ENCODE measurements at regions not wholly inside any gene's neighbourhood (a gene's known extent, or its start where the extent isn't known, plus 50 kb on each side); places are given as distances from the start of the nearest gene placed in this dataset.

DNA sequence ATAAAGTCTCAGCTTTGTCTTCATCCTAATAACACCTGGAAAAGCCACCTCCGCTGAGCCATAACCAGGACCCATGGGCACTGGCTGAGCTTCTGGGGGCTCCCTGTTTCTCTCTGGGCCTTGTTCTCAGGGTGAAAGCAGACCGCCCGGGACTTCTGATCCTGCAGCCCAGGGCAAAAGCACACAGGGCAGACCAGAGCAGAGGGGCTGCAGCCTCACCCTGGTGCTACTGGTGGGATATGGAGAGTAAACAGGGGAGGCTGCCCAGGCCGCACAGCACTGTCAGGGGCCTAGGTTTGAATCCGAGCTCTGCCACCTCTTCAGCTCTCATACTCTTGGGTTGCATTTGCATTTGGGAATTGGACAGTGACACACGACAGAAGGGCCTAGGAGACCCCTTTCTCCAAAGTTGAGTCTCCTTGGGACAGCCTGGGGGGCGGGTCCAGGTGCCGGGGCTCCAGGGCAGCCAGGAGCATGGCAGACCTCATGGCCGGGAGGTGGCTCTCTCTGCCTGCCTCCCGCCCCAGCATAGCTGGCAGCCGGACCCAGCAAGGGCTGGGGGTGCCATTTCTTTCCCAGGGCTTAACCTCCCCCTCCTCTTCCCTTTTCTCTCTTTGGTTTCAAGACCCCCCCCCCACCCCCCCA is 164.9 kb downstream of the INHBB start:
- TF ChIP-seq CTCF (IDR thresholded peaks at IDR 0.05 in 2 of 3, conservative IDR thresholded peaks at IDR 0.05 in 1 of 3; ENCODE audit: control insufficient read depth in 2 of 3, extremely low read depth in 1 of 3, insufficient read depth in 1 of 3, low read depth in 3 of 3, low read length in 3 of 3) (no peak), POLR2AphosphoS5 (IDR thresholded peaks at IDR 0.05; ENCODE audit: low read length) (no peak), CBFB (IDR thresholded peaks at IDR 0.05; ENCODE audit: low read depth) (no peak), CREM (IDR thresholded peaks at IDR 0.05; ENCODE audit: low read depth) (no peak), ATF7 (IDR thresholded peaks at IDR 0.05; ENCODE audit: low read depth) (no peak), SIN3A (IDR thresholded peaks at IDR 0.05; ENCODE audit: low read depth, low read length) (no peak), RUNX3 (IDR thresholded peaks at IDR 0.05; ENCODE audit: low read length) (no peak)

All from GM12878 (cell line).